Uterus (tissue), 2 donors: ENCODE measurements at regions not wholly inside any gene's neighbourhood (a gene's known extent, or its start where the extent isn't known, plus 50 kb on each side); places are given as distances from the start of the nearest gene placed in this dataset.

Source experiments
- CTCF ChIP-seq, 4 experiments: fragments of 200-600 bp in 2 of 4; fragments of 450-650 bp in 2 of 4; sonication (generic) in 2 of 4; IDR thresholded peaks; one replicate each; pipeline ENCODE4 v1.5.1; 2016 to 2019; ENCODE audit warnings: antibody characterized with exemption in 4 of 4, mild to moderate bottlenecking in 2 of 4, moderate library complexity in 1 of 4
- POLR2A ChIP-seq, 2 donors: fragments of 450-650 bp; IDR thresholded peaks; one replicate each; pipeline ENCODE4 v1.6.1; 2016; ENCODE audit warnings: antibody characterized with exemption in 2 of 2, mild to moderate bottlenecking in 1 of 2, moderate library complexity in 1 of 2

- TF ChIP-seq CTCF (IDR thresholded peaks at IDR 0.05) = no peak
- no peak for TF ChIP-seq POLR2A (IDR thresholded peaks at IDR 0.05)
These were observed 637.1 kb downstream of the GATA3 start for GRCh38 chr10:8691498-8692017.
